A673 (cell line): ENCODE measurements at regions not wholly inside any gene's neighbourhood (a gene's known extent, or its start where the extent isn't known, plus 50 kb on each side); places are given as distances from the start of the nearest gene placed in this dataset.

Experiments
- BruUV-seq: library from RNA; stranded (reverse); fragments of 400-500 nt; replicated peaks from 2 replicates; lab custom pipeline; 2021; lab: Mats Ljungman, UMichigan
- CTCF ChIA-PET: fragments of 300-600 bp; sonication (Branson Sonifier 250); formaldehyde crosslinking; loops from one replicate; lab custom pipeline; 2022; ENCODE audit warnings: antibody characterized with exemption; lab: Charles Lee
- POLR2A ChIA-PET: fragments of 300-600 bp; sonication (Branson Sonifier 250); formaldehyde crosslinking; loops from one replicate; lab custom pipeline; 2022; ENCODE audit warnings: antibody characterized with exemption; ENCODE audit not compliant: low non-redundant PET; lab: Charles Lee
- DNase-seq: peaks from one replicate; pipeline ENCODE4 v3.0.0-alpha.2; 2015; ENCODE audit warnings: low spot score
- H3K27ac ChIP-seq: fragments of 200-600 bp; sonication (generic); 2 replicates; pipeline ENCODE4 v1.5.1; 2016; ENCODE audit warnings: mixed run types, low read depth, mild to moderate bottlenecking, mixed read lengths, antibody characterized with exemption, low read length; ENCODE audit not compliant: poor library complexity, severe bottlenecking
- H3K27me3 ChIP-seq: fragments of 200-600 bp; sonication (generic); replicated peaks from 2 replicates; pipeline ENCODE4 v1.6.1; 2017; ENCODE audit warnings: mixed run types, low read depth, mild to moderate bottlenecking, mixed read lengths, antibody characterized with exemption, low read length; ENCODE audit not compliant: insufficient read depth, poor library complexity
- H3K36me3 ChIP-seq: fragments of 200-600 bp; sonication (generic); 2 replicates; pipeline ENCODE4 v1.6.1; 2016; ENCODE audit warnings: mixed run types, mild to moderate bottlenecking, mixed read lengths, antibody characterized with exemption, low read length; ENCODE audit not compliant: insufficient read depth, poor library complexity, severe bottlenecking
- H3K4me1 ChIP-seq: fragments of 200-600 bp; sonication (generic); 2 replicates; pipeline ENCODE4 v1.6.1; 2017; ENCODE audit warnings: mixed run types, mild to moderate bottlenecking, mixed read lengths, antibody characterized with exemption, low read length; ENCODE audit not compliant: insufficient read depth, poor library complexity, severe bottlenecking
- H3K4me3 ChIP-seq: fragments of 200-600 bp; sonication (generic); 2 replicates; pipeline ENCODE4 v1.5.1; 2016; ENCODE audit warnings: low read depth, mixed run types, mild to moderate bottlenecking, mixed read lengths, low read length; ENCODE audit not compliant: poor library complexity, severe bottlenecking
- H3K9me3 ChIP-seq: fragments of 200-600 bp; sonication (generic); 2 replicates; pipeline ENCODE4 v1.6.1; 2016; ENCODE audit warnings: mixed run types, low read depth, mild to moderate bottlenecking, mixed read lengths, antibody characterized with exemption, low read length; ENCODE audit not compliant: poor library complexity, severe bottlenecking
- CTCF ChIP-seq: fragments of 300-800, 200-600 bp; sonication (generic); conservative IDR thresholded peaks from 2 replicates; pipeline ENCODE4 v1.5.1; 2017; ENCODE audit warnings: low read depth, mild to moderate bottlenecking, antibody characterized with exemption, low read length, moderate library complexity, mixed read lengths
- EZH2 ChIP-seq: fragments of 200-600 bp; sonication (generic); IDR thresholded peaks from 2 replicates; pipeline ENCODE4 v1.6.1; 2017; ENCODE audit warnings: borderline replicate concordance, low read depth, mild to moderate bottlenecking, mixed read lengths, antibody characterized with exemption, low read length; ENCODE audit not compliant: poor library complexity, severe bottlenecking
- intact Hi-C: fragments of 100-400 bp; cut with micrococcal nuclease; formaldehyde crosslinking; loops from one replicate; pipeline ENCODE4 v1.10.0; 2022; ENCODE audit not compliant: unreplicated experiment

- Histone ChIP-seq H3K4me1 (no peaks in the 10 kb centered on the region), H3K36me3 (no peaks in the 10 kb centered on the region), H3K27me3 (no peaks in the 10 kb centered on the region), H3K27ac (no peak overlapping the region), H3K9me3 (no peaks in the 10 kb centered on the region), H3K4me3 (no peak overlapping the region)
- intact Hi-C loops = no loop called here
- TF ChIP-seq CTCF = no peak
- no peak for TF ChIP-seq EZH2
- BruUV-seq = no TSS peak
- POLR2A ChIA-PET = no interaction called here
- no peak for DNase-seq
- CTCF ChIA-PET = no interaction called here
Measured at GRCh38 chr5:158070859-158071258, 211.9 kb upstream of the CLINT1 start.

GRCh38 chr5:158069838-158070237 lies 210.9 kb upstream of the CLINT1 start:
- ChIA-PET CTCF (no interaction called here), POLR2A (no interaction called here)
- H3K4me3 ChIP-seq = no peak overlapping the region
- TF ChIP-seq CTCF = no peak
- no peak for TF ChIP-seq EZH2
- no TSS peak for BruUV-seq
- intact Hi-C loops = no loop called here
- H3K9me3 ChIP-seq = no peaks in the 10 kb centered on the region
- H3K27me3 ChIP-seq = no peaks in the 10 kb centered on the region
- H3K27ac ChIP-seq = no peak overlapping the region
- H3K4me1 ChIP-seq = no peaks in the 10 kb centered on the region
- H3K36me3 ChIP-seq = no peaks in the 10 kb centered on the region
- no peak for DNase-seq

GRCh38 chr5:158068964-158069363 lies 210.0 kb upstream of the CLINT1 start:
- H3K4me1 ChIP-seq = no peaks in the 10 kb centered on the region
- POLR2A ChIA-PET = no interaction called here
- H3K27ac ChIP-seq = no peak overlapping the region
- intact Hi-C loops = no loop called here
- H3K36me3 ChIP-seq = no peaks in the 10 kb centered on the region
- no peaks in the 10 kb centered on the region for H3K27me3 ChIP-seq
- H3K4me3 ChIP-seq = no peak overlapping the region
- CTCF ChIA-PET = no interaction called here
- DNase-seq = no peak
- TF ChIP-seq EZH2 (no peak), CTCF (no peak)
- no peaks in the 10 kb centered on the region for H3K9me3 ChIP-seq
- no TSS peak for BruUV-seq
